Bronchial epithelial cell (primary cell): ENCODE measurements at regions not wholly inside any gene's neighbourhood (a gene's known extent, or its start where the extent isn't known, plus 50 kb on each side); places are given as distances from the start of the nearest gene placed in this dataset.
A peak's percentile ranks its signal among the peaks of the same experiment; 100 is the strongest.
"Not testable (repeated sequence)": the region's sequence is repeated elsewhere in the genome, so short reads cannot be mapped to it uniquely, and the experiment has no call there.

ENCODE experiments used
- DNase-seq: peaks from one replicate; pipeline ENCODE4 v3.0.0-alpha.2; 2010; ENCODE audit warnings: low read depth
- FAIRE-seq: peaks from 2 replicates; lab custom pipeline; 2011; peaks lifted over from hg19 to GRCh38; lab: Jason Lieb, UNC
- H3K27me3 ChIP-seq: 2 replicates; pipeline ENCODE4 v1.5.1; 2011; ENCODE audit warnings: low read length; ENCODE audit not compliant: control insufficient read depth, insufficient read depth
- H3K36me3 ChIP-seq: 2 replicates; pipeline ENCODE4 v1.5.1; 2011; ENCODE audit warnings: low read length; ENCODE audit not compliant: control insufficient read depth, insufficient read depth
- H3K4me3 ChIP-seq: 2 replicates; pipeline ENCODE4 v1.5.1; 2011; ENCODE audit warnings: mild to moderate bottlenecking, low read depth, low read length, control low read depth
- TF ChIP-seq, protein P1 (sequence below): IDR thresholded peaks from 2 replicates; pipeline ENCODE4 v1.5.1; 2011; ENCODE audit warnings: mild to moderate bottlenecking, moderate library complexity, low read length, control low read depth, inconsistent platforms; ENCODE audit not compliant: insufficient read depth, severe bottlenecking

DNA sequence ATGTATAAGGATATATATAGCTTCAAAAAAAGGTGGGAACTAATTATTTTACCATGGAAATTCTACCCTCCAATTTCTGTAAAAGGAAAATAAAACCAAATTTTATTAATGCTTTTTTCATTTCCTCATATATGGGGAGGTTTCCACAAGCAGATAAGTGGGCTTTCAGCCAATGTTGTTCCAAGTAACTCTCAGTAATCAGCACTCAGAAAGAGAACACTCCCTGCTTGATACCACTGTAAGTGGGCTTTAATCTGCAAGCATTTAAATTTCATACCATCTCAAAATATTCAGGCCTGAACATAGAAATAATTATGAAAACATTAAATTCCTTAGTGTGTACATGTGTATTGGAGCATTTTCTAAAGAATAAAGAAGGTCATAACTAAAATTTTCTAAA, 827.6 kb downstream of the C12orf50 start:
- DNase-seq: no peak
- Histone ChIP-seq H3K27me3 (no peaks in the 10 kb centered on the region), H3K4me3 (no peak overlapping the region), H3K36me3 (no peaks in the 10 kb centered on the region)
- TF ChIP-seq, protein P1, sequence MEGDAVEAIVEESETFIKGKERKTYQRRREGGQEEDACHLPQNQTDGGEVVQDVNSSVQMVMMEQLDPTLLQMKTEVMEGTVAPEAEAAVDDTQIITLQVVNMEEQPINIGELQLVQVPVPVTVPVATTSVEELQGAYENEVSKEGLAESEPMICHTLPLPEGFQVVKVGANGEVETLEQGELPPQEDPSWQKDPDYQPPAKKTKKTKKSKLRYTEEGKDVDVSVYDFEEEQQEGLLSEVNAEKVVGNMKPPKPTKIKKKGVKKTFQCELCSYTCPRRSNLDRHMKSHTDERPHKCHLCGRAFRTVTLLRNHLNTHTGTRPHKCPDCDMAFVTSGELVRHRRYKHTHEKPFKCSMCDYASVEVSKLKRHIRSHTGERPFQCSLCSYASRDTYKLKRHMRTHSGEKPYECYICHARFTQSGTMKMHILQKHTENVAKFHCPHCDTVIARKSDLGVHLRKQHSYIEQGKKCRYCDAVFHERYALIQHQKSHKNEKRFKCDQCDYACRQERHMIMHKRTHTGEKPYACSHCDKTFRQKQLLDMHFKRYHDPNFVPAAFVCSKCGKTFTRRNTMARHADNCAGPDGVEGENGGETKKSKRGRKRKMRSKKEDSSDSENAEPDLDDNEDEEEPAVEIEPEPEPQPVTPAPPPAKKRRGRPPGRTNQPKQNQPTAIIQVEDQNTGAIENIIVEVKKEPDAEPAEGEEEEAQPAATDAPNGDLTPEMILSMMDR: no peak
- FAIRE-seq: no peak

DNA sequence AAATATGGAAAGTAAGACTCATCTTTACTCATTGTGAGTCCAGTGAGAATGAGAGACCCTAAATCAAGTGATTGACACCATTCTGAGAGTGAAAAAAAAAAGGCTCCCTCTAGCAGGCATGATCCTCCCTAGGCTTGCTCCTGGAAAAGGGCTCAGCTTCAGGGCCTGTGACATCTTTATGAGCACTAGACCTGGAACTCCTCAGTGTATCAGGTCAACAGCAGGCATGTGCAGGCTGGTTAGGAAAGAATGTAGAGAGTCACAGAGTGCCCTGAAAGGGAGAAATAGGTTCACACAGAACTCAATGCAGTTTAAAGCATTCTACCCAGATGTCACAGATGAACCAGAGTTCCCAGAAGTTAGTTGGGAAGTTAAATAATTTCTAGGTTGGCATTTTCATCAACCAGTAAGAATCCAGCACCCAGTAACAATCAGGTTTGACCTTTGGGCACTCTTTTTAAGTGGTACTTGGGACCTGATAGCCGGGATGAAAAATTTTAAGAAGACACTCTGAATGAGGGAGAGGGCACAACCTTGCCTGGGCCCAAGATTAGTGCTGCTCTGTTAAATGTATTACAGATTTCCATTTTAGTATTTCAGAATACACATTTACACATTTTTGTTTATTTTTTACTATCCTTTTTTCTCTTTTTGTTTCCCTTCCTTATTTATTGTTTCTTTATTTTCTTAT, 828.8 kb downstream of the C12orf50 start:
- TF ChIP-seq, protein P1: no peak
- H3K4me3 ChIP-seq: no peak overlapping the region
- no peaks in the 10 kb centered on the region for H3K27me3 ChIP-seq
- FAIRE-seq (no peak), DNase-seq (peak; percentile 67)
- H3K36me3 ChIP-seq: no peaks in the 10 kb centered on the region

DNA sequence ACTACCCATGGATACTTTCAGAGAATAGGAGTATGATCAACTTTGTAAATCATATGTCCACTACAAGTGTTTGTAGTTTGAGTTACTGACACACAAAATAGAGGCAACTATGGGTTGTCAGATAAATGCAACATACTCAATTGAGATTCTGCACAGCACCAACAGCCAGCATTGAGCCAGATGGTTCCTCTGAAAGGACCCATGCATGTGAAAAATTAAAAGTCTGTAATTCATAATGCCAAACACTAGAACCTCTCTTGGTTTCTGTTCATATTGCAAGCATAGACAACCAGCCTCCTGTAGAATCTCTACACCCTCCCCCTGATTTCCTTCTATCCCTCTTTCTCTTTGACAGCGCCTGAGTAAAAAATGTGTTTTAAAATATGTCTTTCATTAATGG, 831.0 kb downstream of the C12orf50 start:
- FAIRE-seq (no peak), DNase-seq (no peak)
- H3K4me3 ChIP-seq: no peak overlapping the region
- TF ChIP-seq, protein P1: no peak
- H3K27me3 ChIP-seq: no peaks in the 10 kb centered on the region
- no peaks in the 10 kb centered on the region for H3K36me3 ChIP-seq

DNA sequence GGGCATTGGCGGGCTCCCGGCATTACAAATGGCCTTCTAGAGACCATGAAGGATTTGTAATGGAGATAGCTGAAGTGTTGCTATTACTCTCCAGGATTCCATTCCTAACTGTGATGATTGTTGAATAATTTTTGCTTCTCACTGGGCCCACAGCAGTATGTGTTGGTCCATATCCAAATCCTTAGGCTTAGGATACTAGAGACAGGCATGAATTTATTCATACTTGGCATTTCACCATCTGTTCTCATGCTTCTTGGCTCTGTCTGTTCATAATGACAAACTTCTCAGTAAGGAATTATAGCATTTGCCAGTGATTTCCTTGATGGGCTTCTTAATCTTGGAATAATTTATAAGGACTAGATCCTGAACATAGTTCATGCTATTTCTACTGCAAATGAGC, 832.9 kb downstream of the C12orf50 start:
- Histone ChIP-seq H3K27me3 (no peaks in the 10 kb centered on the region), H3K4me3 (no peak overlapping the region), H3K36me3 (no peaks in the 10 kb centered on the region)
- no peak for DNase-seq
- no peak for FAIRE-seq
- TF ChIP-seq, protein P1: no peak

- FAIRE-seq: peak; percentile 98
- not testable (repeated sequence) for H3K4me3 ChIP-seq, DNase-seq, H3K27me3 ChIP-seq, H3K36me3 ChIP-seq
Observed at GRCh38 chr12:87194389-87194788, 834.8 kb downstream of the C12orf50 start.

DNA sequence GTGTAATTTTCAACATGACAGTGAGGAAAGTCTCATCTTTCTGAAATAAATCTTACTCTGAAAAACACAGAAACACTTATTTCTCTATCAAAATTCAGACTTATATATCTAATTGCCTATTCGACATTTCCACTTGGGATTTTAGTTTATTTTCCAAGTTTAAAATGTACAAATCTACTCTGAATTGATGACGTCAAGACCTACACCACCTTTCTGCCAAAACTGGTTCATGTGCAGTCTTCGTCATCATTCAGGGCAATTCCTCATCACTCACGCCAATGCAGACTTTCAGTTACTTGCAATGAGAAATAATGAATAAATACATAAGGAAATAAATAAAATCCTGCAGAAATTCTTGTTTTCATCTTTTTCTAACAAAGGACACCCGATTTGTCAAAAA, 843.8 kb downstream of the C12orf50 start:
- Histone ChIP-seq H3K4me3 (no peak overlapping the region), H3K27me3 (no peaks in the 10 kb centered on the region), H3K36me3 (no peaks in the 10 kb centered on the region)
- DNase-seq (no peak), FAIRE-seq (no peak)
- TF ChIP-seq, protein P1: no peak
